Astrocyte (in vitro differentiated cells and primary cell): ENCODE measurements at regions not wholly inside any gene's neighbourhood (a gene's known extent, or its start where the extent isn't known, plus 50 kb on each side); places are given as distances from the start of the nearest gene placed in this dataset.

Source experiments
- DNase-seq: peaks from one replicate; pipeline ENCODE4 v3.0.0-alpha.2; 2010; ENCODE audit warnings: low read depth
- FAIRE-seq: peaks from 2 replicates; lab custom pipeline; 2011; peaks lifted over from hg19 to GRCh38; lab: Jason Lieb, UNC
- H2AFZ ChIP-seq: 2 replicates; pipeline ENCODE4 v1.6.0; 2012; ENCODE audit warnings: low read depth, low read length, inconsistent platforms
- H3K27ac ChIP-seq: 2 replicates; pipeline ENCODE4 v1.5.1; 2011; ENCODE audit warnings: low read depth, low read length, inconsistent platforms
- H3K27me3 ChIP-seq: 2 replicates; pipeline ENCODE4 v1.6.0; 2011; ENCODE audit warnings: low read length, inconsistent platforms; ENCODE audit not compliant: insufficient read depth
- H3K36me3 ChIP-seq: 2 replicates; pipeline ENCODE4 v1.5.1; 2011; ENCODE audit warnings: low read length, inconsistent platforms; ENCODE audit not compliant: insufficient read depth
- H3K4me1 ChIP-seq: 2 replicates; pipeline ENCODE4 v1.5.1; 2011; ENCODE audit warnings: low read length, inconsistent platforms; ENCODE audit not compliant: insufficient read depth
- H3K4me2 ChIP-seq: 2 replicates; pipeline ENCODE4 v1.6.0; 2012; ENCODE audit warnings: low read length, inconsistent platforms
- H3K4me3 ChIP-seq: 2 replicates; pipeline ENCODE4 v1.5.1; 2011; ENCODE audit warnings: low read depth, mild to moderate bottlenecking, low read length, inconsistent platforms; ENCODE audit not compliant: insufficient read depth
- H3K79me2 ChIP-seq: 2 replicates; pipeline ENCODE4 v1.6.0; 2012; ENCODE audit warnings: mild to moderate bottlenecking, low read length, inconsistent platforms; ENCODE audit not compliant: insufficient read depth
- H3K9ac ChIP-seq: 2 replicates; pipeline ENCODE4 v1.6.0; 2012; ENCODE audit warnings: mild to moderate bottlenecking, low read length, inconsistent platforms
- H3K9me3 ChIP-seq: 2 replicates; pipeline ENCODE4 v1.5.1; 2012; ENCODE audit warnings: low read depth, mild to moderate bottlenecking, low read length, inconsistent platforms; ENCODE audit not compliant: insufficient read depth
- H4K20me1 ChIP-seq: 2 replicates; pipeline ENCODE4 v1.6.0; 2012; ENCODE audit warnings: low read length, inconsistent platforms; ENCODE audit not compliant: insufficient read depth
- H3K27ac Mint-ChIP-seq: one replicate; pipeline ENCODE4 v1.8.0; 2021; ENCODE audit warnings: mild to moderate bottlenecking, mixed read lengths; ENCODE audit not compliant: unreplicated experiment
- H3K27me3 Mint-ChIP-seq: one replicate; pipeline ENCODE4 v1.8.0; 2021; ENCODE audit warnings: low read depth, mixed read lengths; ENCODE audit not compliant: unreplicated experiment
- H3K36me3 Mint-ChIP-seq: one replicate; pipeline ENCODE4 v1.8.0; 2021; ENCODE audit warnings: low read depth, mixed read lengths; ENCODE audit not compliant: unreplicated experiment
- H3K4me1 Mint-ChIP-seq: one replicate; pipeline ENCODE4 v1.8.0; 2021; ENCODE audit warnings: low read depth, mixed read lengths; ENCODE audit not compliant: unreplicated experiment
- H3K4me3 Mint-ChIP-seq: one replicate; pipeline ENCODE4 v1.8.0; 2021; ENCODE audit warnings: mild to moderate bottlenecking, moderate library complexity, mixed read lengths; ENCODE audit not compliant: unreplicated experiment
- H3K9me3 Mint-ChIP-seq: one replicate; pipeline ENCODE4 v1.8.0; 2021; ENCODE audit warnings: mild to moderate bottlenecking, mixed read lengths; ENCODE audit not compliant: unreplicated experiment
- CTCF ChIP-seq: IDR thresholded peaks from 2 replicates; pipeline ENCODE4 v1.5.1; 2011; ENCODE audit warnings: low read depth, mild to moderate bottlenecking, inconsistent platforms, low read length, moderate library complexity; ENCODE audit not compliant: insufficient read depth
- EZH2 ChIP-seq: IDR thresholded peaks from 2 replicates; pipeline ENCODE4 v1.6.1; 2012; ENCODE audit warnings: mild to moderate bottlenecking, low read length, inconsistent platforms; ENCODE audit not compliant: insufficient read depth

- Mint-ChIP-seq H3K4me3 (no peak overlapping the region), H3K27ac (no peak overlapping the region), H3K36me3 (no peaks in the 10 kb centered on the region), H3K4me1 (no peaks in the 10 kb centered on the region), H3K27me3 (no peaks in the 10 kb centered on the region), H3K9me3 (no peaks in the 10 kb centered on the region)
- Histone ChIP-seq H3K9ac (no peak overlapping the region), H3K4me3 (no peak overlapping the region), H3K4me2 (no peak overlapping the region), H2AFZ (no peak overlapping the region), H3K9me3 (no peaks in the 10 kb centered on the region), H3K4me1 (no peaks in the 10 kb centered on the region), H3K27me3 (no peaks in the 10 kb centered on the region), H3K36me3 (no peaks in the 10 kb centered on the region), H4K20me1 (no peaks in the 10 kb centered on the region), H3K79me2 (no peaks in the 10 kb centered on the region), H3K27ac (no peak overlapping the region)
- FAIRE-seq: no peak
- no peak for DNase-seq
- TF ChIP-seq EZH2 (no peak), CTCF (no peak)
Observed at GRCh38 chr12:74322792-74323191, 214.8 kb upstream of the ATXN7L3B start.

- peak overlapping the region; percentile 12 for H3K27ac Mint-ChIP-seq
- H4K20me1 ChIP-seq: no peaks in the 10 kb centered on the region
- no peaks in the 10 kb centered on the region for H3K27me3 Mint-ChIP-seq
- H3K4me3 ChIP-seq: no peak overlapping the region
- no peaks in the 10 kb centered on the region for H3K9me3 ChIP-seq
- no peak overlapping the region for H3K9ac ChIP-seq
- no peak overlapping the region for H3K4me2 ChIP-seq
- no peak overlapping the region for H2AFZ ChIP-seq
- H3K36me3 ChIP-seq: no peaks in the 10 kb centered on the region
- H3K27me3 ChIP-seq: no peaks in the 10 kb centered on the region
- no peaks in the 10 kb centered on the region for H3K36me3 Mint-ChIP-seq
- no peaks in the 10 kb centered on the region for H3K79me2 ChIP-seq
- peaks cover 8% of the 10 kb centered on the region for H3K4me1 Mint-ChIP-seq
- no peaks in the 10 kb centered on the region for H3K9me3 Mint-ChIP-seq
- no peak overlapping the region for H3K4me3 Mint-ChIP-seq
- DNase-seq: no peak
- no peak for FAIRE-seq
- H3K4me1 ChIP-seq: no peaks in the 10 kb centered on the region
- no peak overlapping the region for H3K27ac ChIP-seq
- TF ChIP-seq EZH2: no peak
- no peak for TF ChIP-seq CTCF
Observed at GRCh38 chr12:74328623-74329022, 209.0 kb upstream of the ATXN7L3B start.

- no peak for TF ChIP-seq CTCF
- no peak for TF ChIP-seq EZH2
- peak; percentile 34 for DNase-seq
- no peak overlapping the region for H3K4me2 ChIP-seq
- H3K27ac ChIP-seq: no peak overlapping the region
- Mint-ChIP-seq H3K4me1 (peaks cover 6% of the 10 kb centered on the region), H3K36me3 (no peaks in the 10 kb centered on the region), H3K4me3 (no peak overlapping the region), H3K9me3 (no peaks in the 10 kb centered on the region), H3K27me3 (no peaks in the 10 kb centered on the region), H3K27ac (no peak overlapping the region)
- H2AFZ ChIP-seq: no peak overlapping the region
- H3K36me3 ChIP-seq: no peaks in the 10 kb centered on the region
- no peak for FAIRE-seq
- no peaks in the 10 kb centered on the region for H3K9me3 ChIP-seq
- H4K20me1 ChIP-seq: no peaks in the 10 kb centered on the region
- no peaks in the 10 kb centered on the region for H3K79me2 ChIP-seq
- H3K9ac ChIP-seq: no peak overlapping the region
- no peaks in the 10 kb centered on the region for H3K27me3 ChIP-seq
- H3K4me3 ChIP-seq: no peak overlapping the region
- H3K4me1 ChIP-seq: peaks cover 4% of the 10 kb centered on the region
Observed at GRCh38 chr12:74334780-74335179, 202.9 kb upstream of the ATXN7L3B start.
